IMR-90 (cell line): ENCODE measurements at regions not wholly inside any gene's neighbourhood (a gene's known extent, or its start where the extent isn't known, plus 50 kb on each side); places are given as distances from the start of the nearest gene placed in this dataset.

Experiments used
- ATAC-seq: fragments of 200-7000 bp; cut with Tn5 transposase; 2 replicates; pipeline ENCODE4 v1.9.1; 2020; ENCODE audit warnings: low read depth, mild to moderate bottlenecking, moderate library complexity
- BruUV-seq: library from RNA; stranded (reverse); fragments of 400-500 nt; replicated peaks from 2 replicates; lab custom pipeline; 2021; lab: Mats Ljungman, UMichigan
- CTCF ChIA-PET: fragments of 300-600 bp; formaldehyde crosslinking; extraction: SDS; loops from one replicate; lab custom pipeline; 2021; ENCODE audit warnings: antibody characterized with exemption; lab: Yijun Ruan, JAX
- POLR2A ChIA-PET: fragments of 300-600 bp; sonication (Branson Sonifier 250); formaldehyde crosslinking; loops from one replicate; lab custom pipeline; 2022; ENCODE audit warnings: antibody characterized with exemption; ENCODE audit not compliant: unreplicated experiment; lab: Charles Lee
- DNase-seq: peaks from one replicate; pipeline ENCODE4 v3.0.0; 2013
- H2AFZ ChIP-seq: replicated peaks from 2 replicates; pipeline ENCODE3; 2013; ENCODE audit warnings: low read length, mild to moderate bottlenecking; ENCODE audit not compliant: poor library complexity
- H2AK5ac ChIP-seq: 2 replicates; pipeline ENCODE4 v1.6.1; 2013; ENCODE audit warnings: low read depth, low read length, inconsistent platforms
- H2AK9ac ChIP-seq: replicated peaks from 2 replicates; pipeline ENCODE3; 2013; ENCODE audit warnings: mild to moderate bottlenecking, low read depth, low read length, moderate library complexity; ENCODE audit not compliant: poor library complexity
- H2BK120ac ChIP-seq: 2 replicates; pipeline ENCODE4 v1.6.1; 2013; ENCODE audit warnings: low read depth, low read length, inconsistent platforms
- H2BK15ac ChIP-seq: 3 replicates; pipeline ENCODE4 v1.6.1; 2013; ENCODE audit warnings: low read depth, low read length, inconsistent platforms
- H2BK20ac ChIP-seq: 2 replicates; pipeline ENCODE4 v1.6.1; 2013; ENCODE audit warnings: low read depth, mild to moderate bottlenecking, inconsistent platforms, low read length, moderate library complexity
- H2BK5ac ChIP-seq: 2 replicates; pipeline ENCODE4 v1.6.1; 2013; ENCODE audit warnings: mild to moderate bottlenecking, low read depth, low read length, inconsistent platforms; ENCODE audit not compliant: poor library complexity, severe bottlenecking
- H3K14ac ChIP-seq: replicated peaks from 2 replicates; pipeline ENCODE4 v1.6.1; 2013; ENCODE audit warnings: low read depth, low read length, inconsistent platforms
- H3K18ac ChIP-seq: 2 replicates; pipeline ENCODE4 v1.6.1; 2013; ENCODE audit warnings: low read depth, low read length, control low read depth
- H3K23ac ChIP-seq: 2 replicates; pipeline ENCODE4 v1.6.1; 2013; ENCODE audit warnings: low read depth, low read length, inconsistent platforms
- H3K27ac ChIP-seq: 2 replicates; pipeline ENCODE4 v1.5.1; 2013; ENCODE audit warnings: mild to moderate bottlenecking, control low read depth, low read length; ENCODE audit not compliant: insufficient read depth
- H3K27me3 ChIP-seq: 2 replicates; pipeline ENCODE4 v1.6.1; 2013; ENCODE audit warnings: low read length; ENCODE audit not compliant: control insufficient read depth, insufficient read depth
- H3K36me3 ChIP-seq: 2 replicates; pipeline ENCODE4 v1.6.1; 2013; ENCODE audit warnings: low read length, mixed read lengths; ENCODE audit not compliant: control insufficient read depth, insufficient read depth
- H3K4ac ChIP-seq: 2 replicates; pipeline ENCODE4 v1.6.1; 2013; ENCODE audit warnings: low read depth, low read length, inconsistent platforms
- H3K4me1 ChIP-seq: 2 replicates; pipeline ENCODE4 v1.6.1; 2013; ENCODE audit warnings: low read length, mixed read lengths; ENCODE audit not compliant: control insufficient read depth, insufficient read depth
- H3K4me2 ChIP-seq: 2 replicates; pipeline ENCODE4 v1.6.1; 2013; ENCODE audit warnings: low read depth, mild to moderate bottlenecking, control low read depth, low read length, moderate library complexity
- H3K4me3 ChIP-seq: 2 replicates; pipeline ENCODE4 v1.5.1; 2013; ENCODE audit warnings: low read depth, mild to moderate bottlenecking, control low read depth, low read length, moderate library complexity; ENCODE audit not compliant: insufficient read depth
- H3K56ac ChIP-seq: 2 replicates; pipeline ENCODE4 v1.6.1; 2013; ENCODE audit warnings: low read length, inconsistent platforms; ENCODE audit not compliant: insufficient read depth; ENCODE audit errors: extremely low read depth
- H3K79me1 ChIP-seq, 2 experiments: 2 replicates each; pipeline ENCODE4 v1.6.1; 2013; ENCODE audit warnings: low read length in 2 of 2, inconsistent platforms in 1 of 2, low read depth in 1 of 2
- H3K9ac ChIP-seq: 2 replicates; pipeline ENCODE4 v1.6.1; 2013; ENCODE audit warnings: low read depth, low read length, control low read depth
- H3K9me1 ChIP-seq: 2 replicates; pipeline ENCODE4 v1.6.1; 2013; ENCODE audit warnings: low read length, inconsistent platforms; ENCODE audit not compliant: insufficient read depth
- H3K9me3 ChIP-seq: 2 replicates; pipeline ENCODE4 v1.6.1; 2013; ENCODE audit warnings: low read length; ENCODE audit not compliant: control insufficient read depth, insufficient read depth
- H4K20me1 ChIP-seq: 2 replicates; pipeline ENCODE4 v1.6.1; 2013; ENCODE audit warnings: low read length, inconsistent platforms; ENCODE audit not compliant: insufficient read depth
- H4K5ac ChIP-seq: 2 replicates; pipeline ENCODE4 v1.6.1; 2013; ENCODE audit warnings: mild to moderate bottlenecking, low read depth, low read length, control low read depth
- H4K8ac ChIP-seq, 2 experiments: 2 replicates each; pipeline ENCODE4 v1.6.1; 2013; ENCODE audit warnings: low read depth in 2 of 2, low read length in 2 of 2, control low read depth in 1 of 2, inconsistent platforms in 1 of 2
- H4K91ac ChIP-seq: 2 replicates; pipeline ENCODE4 v1.6.1; 2013; ENCODE audit warnings: low read depth, low read length, inconsistent platforms; ENCODE audit not compliant: insufficient read depth
- BHLHE40 ChIP-seq: fragments of 150-350 bp; IDR thresholded peaks from 2 replicates; pipeline ENCODE4 v1.6.1; 2016; ENCODE audit warnings: mild to moderate bottlenecking, low read depth, low read length
- CEBPB ChIP-seq: IDR thresholded peaks from 2 replicates; pipeline ENCODE4 v1.6.1; 2012; ENCODE audit warnings: low read depth, low read length, improper control_type of control experiment
- CHD1 ChIP-seq: IDR thresholded peaks from 2 replicates; pipeline ENCODE4 v1.6.1; 2012; ENCODE audit warnings: low read depth, low read length, improper control_type of control experiment
- CTCF ChIP-seq: conservative IDR thresholded peaks from 2 replicates; pipeline ENCODE4 v1.5.1; 2012; ENCODE audit warnings: mild to moderate bottlenecking, low read depth, low read length, improper control_type of control experiment
- ELK1 ChIP-seq: fragments of 150-350 bp; IDR thresholded peaks from 2 replicates; pipeline ENCODE4 v1.6.1; 2016; ENCODE audit warnings: low read depth, mild to moderate bottlenecking, low read length, moderate library complexity, borderline replicate concordance
- MAFK ChIP-seq: IDR thresholded peaks from 2 replicates; pipeline ENCODE4 v1.6.1; 2012; ENCODE audit warnings: low read depth, low read length, improper control_type of control experiment
- MAZ ChIP-seq: IDR thresholded peaks from 2 replicates; pipeline ENCODE4 v1.6.1; 2012; ENCODE audit warnings: low read depth, mild to moderate bottlenecking, low read length, improper control_type of control experiment, moderate library complexity, borderline replicate concordance
- MXI1 ChIP-seq: IDR thresholded peaks from 2 replicates; pipeline ENCODE4 v1.6.1; 2012; ENCODE audit warnings: low read depth, mild to moderate bottlenecking, low read length, moderate library complexity, borderline replicate concordance
- NFE2L2 ChIP-seq: fragments of 150-350 bp; IDR thresholded peaks from 2 replicates; pipeline ENCODE4 v1.6.1; 2016; ENCODE audit warnings: low read depth, mild to moderate bottlenecking, low read length
- POLR2A ChIP-seq: IDR thresholded peaks from 2 replicates; pipeline ENCODE4 v1.6.1; 2012; ENCODE audit warnings: mild to moderate bottlenecking, low read depth, low read length
- RAD21 ChIP-seq: IDR thresholded peaks from 2 replicates; pipeline ENCODE4 v1.6.1; 2012; ENCODE audit warnings: low read length, improper control_type of control experiment
- RCOR1 ChIP-seq: IDR thresholded peaks from 2 replicates; pipeline ENCODE4 v1.6.1; 2012; ENCODE audit warnings: mild to moderate bottlenecking, low read length, improper control_type of control experiment; ENCODE audit not compliant: insufficient replicate concordance
- RFX5 ChIP-seq: IDR thresholded peaks from 2 replicates; pipeline ENCODE4 v1.8.0; 2012; ENCODE audit warnings: low read depth, mild to moderate bottlenecking, low read length, moderate library complexity
- SMC3 ChIP-seq: fragments of 150-350 bp; IDR thresholded peaks from 2 replicates; pipeline ENCODE4 v1.6.1; 2016; ENCODE audit warnings: low read depth, mild to moderate bottlenecking, antibody characterized with exemption, low read length, moderate library complexity
- USF2 ChIP-seq: fragments of 150-350 bp; IDR thresholded peaks from 2 replicates; pipeline ENCODE4 v1.6.1; 2017; ENCODE audit warnings: mild to moderate bottlenecking, antibody characterized with exemption, low read length, low read depth
- WGBS, 2 experiments: methylation state at CpG; one replicate each; pipeline versions ENCODE4 v1.1.5 to v1.1.7; 2013; ENCODE audit warnings: missing lambda C conversion rate in 2 of 2; ENCODE audit not compliant: insufficient read length in 1 of 2; ENCODE audit errors: extremely low coverage in 2 of 2; 5-methylcytosine and 5-hydroxymethylcytosine counted together
- dilution Hi-C: fragments of 300-500 bp; cut with HindIII; formaldehyde crosslinking; loops from one replicate; pipeline ENCODE4 v1.14.3; 2018; ENCODE audit warnings: low sequenced_read_pairs; ENCODE audit not compliant: unreplicated experiment
- in situ Hi-C: fragments of 300-500 bp; cut with MboI; formaldehyde crosslinking; loops from 3 replicates; pipeline ENCODE4 v1.14.3; 2019; ENCODE audit warnings: low sequenced_read_pairs, inconsistent platforms, mixed read lengths
- intact Hi-C: fragments of 100-400 bp; cut with micrococcal nuclease; formaldehyde crosslinking; loops from 2 replicates; pipeline ENCODE4 v1.10.0; 2022

- Histone ChIP-seq H4K5ac (no peak overlapping the region), H2BK15ac (no peak overlapping the region), H3K14ac (no peak overlapping the region), H3K56ac (no peak overlapping the region), H3K9ac (no peak overlapping the region), H3K4me2 (no peak overlapping the region), H2AFZ (no peak overlapping the region), H3K23ac (no peak overlapping the region), H2AK5ac (no peak overlapping the region), H2BK120ac (no peak overlapping the region), H3K9me3 (no peaks in the 10 kb centered on the region), H3K27me3 (no peaks in the 10 kb centered on the region), H3K36me3 (no peaks in the 10 kb centered on the region), H4K8ac (no peak overlapping the region), H3K18ac (no peak overlapping the region), H2BK5ac (no peak overlapping the region), H3K27ac (no peak overlapping the region), H3K79me1 (no peaks in the 10 kb centered on the region), H4K20me1 (no peaks in the 10 kb centered on the region), H2BK20ac (no peak overlapping the region), H2AK9ac (no peak overlapping the region), H3K4me3 (no peak overlapping the region), H4K91ac (no peak overlapping the region), H3K9me1 (no peaks in the 10 kb centered on the region), H3K4ac (no peak overlapping the region), H3K4me1 (no peaks in the 10 kb centered on the region)
- ChIA-PET CTCF (no interaction called here), POLR2A (no interaction called here)
- BruUV-seq: no TSS peak
- in situ Hi-C loops (no loop called here), intact Hi-C loops (no loop called here), dilution Hi-C loops (no loop called here)
- ATAC-seq: no peak
- no peak for DNase-seq
- no CpG with 5 or more reads among the region's 5 CpGs for WGBS, 2 experiments
- TF ChIP-seq MXI1: no peak
- TF ChIP-seq CEBPB: no peak
- no peak for TF ChIP-seq MAZ
- no peak for TF ChIP-seq USF2
- TF ChIP-seq NFE2L2: no peak
- no peak for TF ChIP-seq ELK1
- TF ChIP-seq RFX5: no peak
- TF ChIP-seq CHD1: no peak
- TF ChIP-seq RCOR1: no peak
- no peak for TF ChIP-seq SMC3
- no peak for TF ChIP-seq BHLHE40
- TF ChIP-seq POLR2A: no peak
- TF ChIP-seq RAD21: no peak
- TF ChIP-seq CTCF: no peak
- no peak for TF ChIP-seq MAFK
Observed at GRCh38 chr2:136212426-136213378, 94.8 kb upstream of the CXCR4 start.
